Bronchial epithelial cell (primary cell): ENCODE measurements at regions not wholly inside any gene's neighbourhood (a gene's known extent, or its start where the extent isn't known, plus 50 kb on each side); places are given as distances from the start of the nearest gene placed in this dataset.

Experiments
- DNase-seq: peaks from one replicate; pipeline ENCODE4 v3.0.0-alpha.2; 2010; ENCODE audit warnings: low read depth
- FAIRE-seq: peaks from 2 replicates; lab custom pipeline; 2011; peaks lifted over from hg19 to GRCh38; lab: Jason Lieb, UNC
- H3K27me3 ChIP-seq: 2 replicates; pipeline ENCODE4 v1.5.1; 2011; ENCODE audit warnings: low read length; ENCODE audit not compliant: control insufficient read depth, insufficient read depth
- H3K36me3 ChIP-seq: 2 replicates; pipeline ENCODE4 v1.5.1; 2011; ENCODE audit warnings: low read length; ENCODE audit not compliant: control insufficient read depth, insufficient read depth
- H3K4me3 ChIP-seq: 2 replicates; pipeline ENCODE4 v1.5.1; 2011; ENCODE audit warnings: mild to moderate bottlenecking, low read depth, low read length, control low read depth
- CTCF ChIP-seq: IDR thresholded peaks from 2 replicates; pipeline ENCODE4 v1.5.1; 2011; ENCODE audit warnings: mild to moderate bottlenecking, moderate library complexity, low read length, control low read depth, inconsistent platforms; ENCODE audit not compliant: insufficient read depth, severe bottlenecking

DNA sequence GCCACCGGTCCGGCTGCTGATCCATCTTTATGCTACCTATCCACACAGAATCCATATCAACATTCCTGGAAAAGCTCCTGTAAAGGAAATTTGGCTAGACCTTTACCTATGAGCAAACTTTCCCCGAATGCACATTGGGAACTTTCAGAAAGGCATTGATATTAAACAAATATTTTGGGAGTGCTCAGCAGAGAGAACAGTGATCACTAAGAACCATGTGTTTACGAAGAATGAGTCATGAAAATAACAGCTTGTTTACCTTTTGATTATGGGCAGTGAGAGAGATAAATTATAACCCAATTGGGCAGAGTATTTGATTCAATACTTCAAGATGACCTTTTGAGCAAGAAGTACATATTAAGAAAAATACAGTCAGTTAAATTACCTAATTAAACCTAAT is 189.7 kb upstream of the CDH2 start:
- H3K4me3 ChIP-seq: no peak overlapping the region
- no peak for TF ChIP-seq CTCF
- DNase-seq: peak; percentile 21
- no peak for FAIRE-seq
- H3K27me3 ChIP-seq: no peaks in the 10 kb centered on the region
- H3K36me3 ChIP-seq: no peaks in the 10 kb centered on the region

- Histone ChIP-seq H3K4me3 (no peak overlapping the region), H3K27me3 (no peaks in the 10 kb centered on the region), H3K36me3 (no peaks in the 10 kb centered on the region)
- DNase-seq (peak; percentile 91), FAIRE-seq (no peak)
- TF ChIP-seq CTCF: no peak
Measured at GRCh38 chr18:28365411-28365831, 188.5 kb upstream of the CDH2 start.

GRCh38 chr18:28363124-28363523 is 186.2 kb upstream of the CDH2 start:
- FAIRE-seq (no peak), DNase-seq (no peak)
- Histone ChIP-seq H3K36me3 (no peaks in the 10 kb centered on the region), H3K4me3 (no peak overlapping the region), H3K27me3 (no peaks in the 10 kb centered on the region)
- no peak for TF ChIP-seq CTCF

GRCh38 chr18:28359176-28359575 is 182.2 kb upstream of the CDH2 start:
- no peak overlapping the region for H3K4me3 ChIP-seq
- TF ChIP-seq CTCF: no peak
- no peaks in the 10 kb centered on the region for H3K27me3 ChIP-seq
- H3K36me3 ChIP-seq: no peaks in the 10 kb centered on the region
- FAIRE-seq (no peak), DNase-seq (peak; percentile 5)

GRCh38 chr18:28357766-28358401 is 181.0 kb upstream of the CDH2 start:
- peak; percentile 33 for TF ChIP-seq CTCF

DNA sequence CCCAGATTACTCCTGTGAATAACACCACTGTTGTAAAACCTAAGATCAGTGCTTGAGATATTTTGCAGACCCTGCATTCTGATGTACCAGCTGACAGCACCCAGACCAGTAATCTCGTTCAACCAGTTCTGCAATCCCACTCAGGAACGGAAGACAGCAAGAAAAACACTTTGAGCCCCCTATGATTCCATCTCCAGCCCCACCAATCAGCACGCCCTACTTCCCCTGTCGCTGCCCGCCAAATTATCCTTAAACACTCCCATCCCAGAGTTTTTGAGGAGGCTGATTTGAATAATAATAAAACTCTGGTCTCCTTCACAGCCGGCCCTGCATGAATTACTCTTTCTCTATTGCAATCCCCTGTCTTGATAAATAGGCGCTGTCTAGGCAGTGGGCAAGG is 173.9 kb upstream of the CDH2 start:
- H3K36me3 ChIP-seq: no peaks in the 10 kb centered on the region
- DNase-seq: no peak
- no peaks in the 10 kb centered on the region for H3K27me3 ChIP-seq
- TF ChIP-seq CTCF: no peak
- no peak overlapping the region for H3K4me3 ChIP-seq
- FAIRE-seq: no peak

More at GRCh38 chr18:28357766-28358401, 181.0 kb upstream of the CDH2 start:
- Histone ChIP-seq H3K27me3 (no peaks in the 10 kb centered on the region), H3K4me3 (no peak overlapping the region), H3K36me3 (no peaks in the 10 kb centered on the region)
- DNase-seq (peak; percentile 3), FAIRE-seq (no peak)
